ENCODE measurements at regions not wholly inside any gene's neighbourhood (a gene's known extent, or its start where the extent isn't known, plus 50 kb on each side); places are given as distances from the start of the nearest gene placed in this dataset.

DNA sequence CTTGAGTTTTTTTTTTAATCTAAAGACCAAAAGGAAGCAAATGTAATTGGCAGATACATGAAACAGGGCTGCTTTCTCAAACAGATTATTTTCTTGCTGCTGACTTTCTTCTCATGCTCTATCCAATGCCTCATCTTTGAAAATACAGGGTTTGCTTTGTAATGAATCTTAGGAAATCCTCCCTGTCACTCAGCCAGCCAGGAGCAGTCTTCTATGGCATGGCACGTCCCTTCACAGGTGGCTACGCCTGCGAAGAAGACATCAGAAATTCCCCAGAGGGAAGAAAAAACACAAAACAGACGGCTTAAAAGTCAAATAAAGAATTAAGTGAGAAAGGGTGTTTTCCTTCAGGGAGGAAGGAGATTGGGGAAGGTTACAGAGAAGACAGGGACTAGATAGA is 242.5 kb downstream of the IGSF11 start:
- TF ChIP-seq, protein P1, sequence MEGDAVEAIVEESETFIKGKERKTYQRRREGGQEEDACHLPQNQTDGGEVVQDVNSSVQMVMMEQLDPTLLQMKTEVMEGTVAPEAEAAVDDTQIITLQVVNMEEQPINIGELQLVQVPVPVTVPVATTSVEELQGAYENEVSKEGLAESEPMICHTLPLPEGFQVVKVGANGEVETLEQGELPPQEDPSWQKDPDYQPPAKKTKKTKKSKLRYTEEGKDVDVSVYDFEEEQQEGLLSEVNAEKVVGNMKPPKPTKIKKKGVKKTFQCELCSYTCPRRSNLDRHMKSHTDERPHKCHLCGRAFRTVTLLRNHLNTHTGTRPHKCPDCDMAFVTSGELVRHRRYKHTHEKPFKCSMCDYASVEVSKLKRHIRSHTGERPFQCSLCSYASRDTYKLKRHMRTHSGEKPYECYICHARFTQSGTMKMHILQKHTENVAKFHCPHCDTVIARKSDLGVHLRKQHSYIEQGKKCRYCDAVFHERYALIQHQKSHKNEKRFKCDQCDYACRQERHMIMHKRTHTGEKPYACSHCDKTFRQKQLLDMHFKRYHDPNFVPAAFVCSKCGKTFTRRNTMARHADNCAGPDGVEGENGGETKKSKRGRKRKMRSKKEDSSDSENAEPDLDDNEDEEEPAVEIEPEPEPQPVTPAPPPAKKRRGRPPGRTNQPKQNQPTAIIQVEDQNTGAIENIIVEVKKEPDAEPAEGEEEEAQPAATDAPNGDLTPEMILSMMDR (IDR thresholded peaks at IDR 0.05; ENCODE audit: low read depth, low read length): no peak
- TF ChIP-seq MYC (IDR thresholded peaks at IDR 0.05; ENCODE audit: low read depth, low read length): no peak
- no peak for TF ChIP-seq POLR2A (IDR thresholded peaks at IDR 0.05; ENCODE audit: extremely low read depth, insufficient read length)
- TF ChIP-seq, protein P2, sequence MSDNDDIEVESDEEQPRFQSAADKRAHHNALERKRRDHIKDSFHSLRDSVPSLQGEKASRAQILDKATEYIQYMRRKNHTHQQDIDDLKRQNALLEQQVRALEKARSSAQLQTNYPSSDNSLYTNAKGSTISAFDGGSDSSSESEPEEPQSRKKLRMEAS (IDR thresholded peaks at IDR 0.05; ENCODE audit: low read depth, low read length): no peak
